A673 (cell line): ENCODE measurements at regions not wholly inside any gene's neighbourhood (a gene's known extent, or its start where the extent isn't known, plus 50 kb on each side); places are given as distances from the start of the nearest gene placed in this dataset.

Experiments used
- BruUV-seq: library from RNA; stranded (reverse); fragments of 400-500 nt; replicated peaks from 2 replicates; lab custom pipeline; 2021; lab: Mats Ljungman, UMichigan
- CTCF ChIA-PET: fragments of 300-600 bp; sonication (Branson Sonifier 250); formaldehyde crosslinking; loops from one replicate; lab custom pipeline; 2022; ENCODE audit warnings: antibody characterized with exemption; lab: Charles Lee
- POLR2A ChIA-PET: fragments of 300-600 bp; sonication (Branson Sonifier 250); formaldehyde crosslinking; loops from one replicate; lab custom pipeline; 2022; ENCODE audit warnings: antibody characterized with exemption; ENCODE audit not compliant: low non-redundant PET; lab: Charles Lee
- DNase-seq: peaks from one replicate; pipeline ENCODE4 v3.0.0-alpha.2; 2015; ENCODE audit warnings: low spot score
- H3K27ac ChIP-seq: fragments of 200-600 bp; sonication (generic); 2 replicates; pipeline ENCODE4 v1.5.1; 2016; ENCODE audit warnings: mixed run types, low read depth, mild to moderate bottlenecking, mixed read lengths, antibody characterized with exemption, low read length; ENCODE audit not compliant: poor library complexity, severe bottlenecking
- H3K27me3 ChIP-seq: fragments of 200-600 bp; sonication (generic); replicated peaks from 2 replicates; pipeline ENCODE4 v1.6.1; 2017; ENCODE audit warnings: mixed run types, low read depth, mild to moderate bottlenecking, mixed read lengths, antibody characterized with exemption, low read length; ENCODE audit not compliant: insufficient read depth, poor library complexity
- H3K36me3 ChIP-seq: fragments of 200-600 bp; sonication (generic); 2 replicates; pipeline ENCODE4 v1.6.1; 2016; ENCODE audit warnings: mixed run types, mild to moderate bottlenecking, mixed read lengths, antibody characterized with exemption, low read length; ENCODE audit not compliant: insufficient read depth, poor library complexity, severe bottlenecking
- H3K4me1 ChIP-seq: fragments of 200-600 bp; sonication (generic); 2 replicates; pipeline ENCODE4 v1.6.1; 2017; ENCODE audit warnings: mixed run types, mild to moderate bottlenecking, mixed read lengths, antibody characterized with exemption, low read length; ENCODE audit not compliant: insufficient read depth, poor library complexity, severe bottlenecking
- H3K4me3 ChIP-seq: fragments of 200-600 bp; sonication (generic); 2 replicates; pipeline ENCODE4 v1.5.1; 2016; ENCODE audit warnings: low read depth, mixed run types, mild to moderate bottlenecking, mixed read lengths, low read length; ENCODE audit not compliant: poor library complexity, severe bottlenecking
- H3K9me3 ChIP-seq: fragments of 200-600 bp; sonication (generic); 2 replicates; pipeline ENCODE4 v1.6.1; 2016; ENCODE audit warnings: mixed run types, low read depth, mild to moderate bottlenecking, mixed read lengths, antibody characterized with exemption, low read length; ENCODE audit not compliant: poor library complexity, severe bottlenecking
- CTCF ChIP-seq: fragments of 300-800, 200-600 bp; sonication (generic); conservative IDR thresholded peaks from 2 replicates; pipeline ENCODE4 v1.5.1; 2017; ENCODE audit warnings: low read depth, mild to moderate bottlenecking, antibody characterized with exemption, low read length, moderate library complexity, mixed read lengths
- EZH2 ChIP-seq: fragments of 200-600 bp; sonication (generic); IDR thresholded peaks from 2 replicates; pipeline ENCODE4 v1.6.1; 2017; ENCODE audit warnings: borderline replicate concordance, low read depth, mild to moderate bottlenecking, mixed read lengths, antibody characterized with exemption, low read length; ENCODE audit not compliant: poor library complexity, severe bottlenecking
- intact Hi-C: fragments of 100-400 bp; cut with micrococcal nuclease; formaldehyde crosslinking; loops from one replicate; pipeline ENCODE4 v1.10.0; 2022; ENCODE audit not compliant: unreplicated experiment

DNA sequence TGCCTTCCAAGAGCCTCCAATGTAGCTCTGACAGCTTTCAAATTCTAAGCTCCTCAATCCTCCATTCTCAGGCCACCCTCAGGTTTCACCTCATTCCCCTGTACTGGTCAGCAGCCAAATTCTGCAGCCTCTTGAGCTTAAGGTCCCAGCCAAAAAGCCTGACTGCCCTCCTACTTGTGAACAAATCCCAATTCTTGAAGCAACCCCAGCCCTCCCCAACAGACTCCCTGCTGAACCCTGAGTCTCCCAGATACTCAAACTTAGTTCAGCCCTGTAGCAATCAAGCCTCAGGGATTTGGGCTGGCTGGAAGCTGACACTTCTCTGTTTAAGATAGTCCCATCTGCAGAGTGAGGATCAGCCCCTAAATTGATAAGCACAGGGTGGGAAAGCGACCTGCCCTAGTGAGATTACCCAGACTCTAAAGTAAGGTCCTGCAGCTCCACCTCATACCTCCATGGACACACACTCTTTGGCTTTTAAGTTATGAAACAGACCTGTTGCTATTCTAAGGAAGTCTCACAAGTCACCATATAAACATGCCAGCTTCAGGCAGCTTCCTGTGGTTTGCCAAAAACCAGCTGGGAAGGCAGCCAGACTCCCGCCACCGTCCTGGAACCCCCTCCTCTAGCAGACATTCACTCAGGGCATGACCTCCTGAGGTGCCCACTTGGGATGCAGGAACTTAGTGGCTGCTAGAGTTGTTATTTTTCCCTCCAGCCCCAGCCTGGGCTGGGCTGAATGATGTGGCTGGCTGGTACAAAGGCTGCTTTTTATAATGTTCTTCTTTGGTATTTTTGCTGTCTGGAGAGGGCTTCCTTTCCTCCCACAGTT, 82.5 kb upstream of the PICALM start:
- H3K9me3 ChIP-seq: no peaks in the 10 kb centered on the region
- BruUV-seq: no TSS peak
- peaks cover 11% of the 10 kb centered on the region for H3K4me1 ChIP-seq
- intact Hi-C loops: no loop called here
- ChIA-PET POLR2A (no interaction called here), CTCF (no interaction called here)
- TF ChIP-seq EZH2: no peak
- no peak for TF ChIP-seq CTCF
- no peaks in the 10 kb centered on the region for H3K36me3 ChIP-seq
- no peaks in the 10 kb centered on the region for H3K27me3 ChIP-seq
- no peak for DNase-seq
- no peak overlapping the region for H3K27ac ChIP-seq
- no peak overlapping the region for H3K4me3 ChIP-seq

- H3K27ac ChIP-seq: no peak overlapping the region
- H3K36me3 ChIP-seq: no peaks in the 10 kb centered on the region
- no peak for DNase-seq
- H3K27me3 ChIP-seq: no peaks in the 10 kb centered on the region
- CTCF ChIA-PET: no interaction called here
- H3K9me3 ChIP-seq: no peaks in the 10 kb centered on the region
- no peak overlapping the region for H3K4me3 ChIP-seq
- POLR2A ChIA-PET: no interaction called here
- no TSS peak for BruUV-seq
- TF ChIP-seq EZH2: no peak
- TF ChIP-seq CTCF: no peak
- intact Hi-C loops: no loop called here
- peaks cover 11% of the 10 kb centered on the region for H3K4me1 ChIP-seq
Observed at GRCh38 chr11:86150847-86151173, 81.9 kb upstream of the PICALM start.

GRCh38 chr11:86149792-86150191, 80.9 kb upstream of the PICALM start:
- CTCF ChIA-PET: no interaction called here
- Histone ChIP-seq H3K36me3 (no peaks in the 10 kb centered on the region), H3K4me1 (peaks cover 11% of the 10 kb centered on the region), H3K27ac (no peak overlapping the region), H3K27me3 (no peaks in the 10 kb centered on the region), H3K9me3 (no peaks in the 10 kb centered on the region), H3K4me3 (no peak overlapping the region)
- no peak for DNase-seq
- intact Hi-C loops: no loop called here
- TF ChIP-seq CTCF (no peak), EZH2 (no peak)
- POLR2A ChIA-PET: no interaction called here
- no TSS peak for BruUV-seq
